Activated CD4-positive, CD25-positive, alpha-beta regulatory T cell treated with anti-CD3 and anti-CD28 coated beads, Interleukin-2, amount 50 U/mL, for 24 hours (primary cell): ENCODE measurements at regions not wholly inside any gene's neighbourhood (a gene's known extent, or its start where the extent isn't known, plus 50 kb on each side); places are given as distances from the start of the nearest gene placed in this dataset.

Experiments used
- ATAC-seq, 2 donors: fragments of 150-1000 bp; cut with Tn5 transposase; one replicate each; pipeline ENCODE4 v1.10.0; 2021; ENCODE audit warnings: mild to moderate bottlenecking in 1 of 2, moderate library complexity in 1 of 2

DNA sequence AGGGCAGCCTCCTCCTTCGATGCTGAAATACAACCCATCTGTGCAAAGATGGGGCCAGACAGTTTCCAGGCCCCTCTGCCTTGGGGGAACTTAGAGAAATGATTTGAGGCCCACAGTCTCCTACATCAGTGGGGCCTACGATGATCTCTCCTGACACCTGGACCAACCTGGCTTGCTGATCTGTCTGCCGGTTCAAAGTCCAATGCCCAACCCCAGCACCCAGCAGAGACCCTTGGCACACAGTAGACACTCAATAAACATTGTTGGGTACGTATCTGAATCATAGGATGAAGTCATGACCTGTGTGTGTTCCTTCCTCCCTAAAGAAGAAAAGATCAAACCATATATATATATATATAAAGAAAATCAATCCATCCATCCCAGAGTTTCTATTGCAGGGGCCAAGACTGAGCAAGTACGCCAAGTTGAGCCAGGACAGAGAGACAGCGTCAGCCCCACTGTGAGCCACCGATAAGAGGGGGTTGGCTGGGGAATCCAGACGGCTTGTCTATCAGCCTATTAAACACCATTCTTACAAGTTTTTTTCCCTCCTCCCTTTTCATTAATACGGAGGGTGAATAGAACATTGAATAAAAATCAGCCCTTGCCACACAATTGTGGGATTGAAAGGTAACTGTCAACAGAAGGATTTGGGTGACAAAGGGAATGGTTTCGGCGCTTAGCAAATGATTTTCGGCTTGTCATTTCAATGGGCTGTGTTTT lies 244.1 kb downstream of the MN1 start:
- ATAC-seq: no peak

DNA sequence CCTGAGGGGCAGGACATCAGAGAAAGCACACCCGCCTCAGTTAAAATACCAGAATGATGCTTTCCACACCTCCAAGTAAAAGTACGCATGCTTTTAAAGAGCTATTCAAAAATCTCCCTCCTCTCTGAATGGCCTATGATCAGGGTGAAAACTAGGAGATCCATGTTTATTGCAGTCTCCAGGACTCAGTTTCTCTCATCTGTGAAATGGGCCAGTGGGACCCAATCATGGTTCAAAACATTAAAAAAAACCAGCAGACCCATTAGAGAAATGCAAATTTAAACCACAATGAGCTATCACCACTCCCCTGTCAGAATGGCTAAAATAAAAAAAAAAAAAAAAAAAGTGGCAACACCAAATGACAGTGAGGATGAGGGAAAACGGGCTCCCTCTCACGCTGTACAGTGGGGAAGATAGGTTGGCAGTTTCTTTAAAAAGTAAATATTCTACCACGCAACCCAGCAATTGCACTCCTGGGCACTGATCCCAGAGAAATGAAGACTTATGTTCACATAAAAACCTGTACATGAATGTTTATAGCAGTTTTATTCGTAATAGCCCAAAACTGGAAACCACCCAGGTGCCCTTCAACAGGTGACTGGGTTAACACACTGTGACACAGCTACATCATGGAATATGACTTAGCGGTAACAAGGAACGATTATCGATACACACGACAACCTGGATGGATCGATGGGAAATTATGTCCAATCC lies 242.7 kb downstream of the MN1 start:
- no peak for ATAC-seq

DNA sequence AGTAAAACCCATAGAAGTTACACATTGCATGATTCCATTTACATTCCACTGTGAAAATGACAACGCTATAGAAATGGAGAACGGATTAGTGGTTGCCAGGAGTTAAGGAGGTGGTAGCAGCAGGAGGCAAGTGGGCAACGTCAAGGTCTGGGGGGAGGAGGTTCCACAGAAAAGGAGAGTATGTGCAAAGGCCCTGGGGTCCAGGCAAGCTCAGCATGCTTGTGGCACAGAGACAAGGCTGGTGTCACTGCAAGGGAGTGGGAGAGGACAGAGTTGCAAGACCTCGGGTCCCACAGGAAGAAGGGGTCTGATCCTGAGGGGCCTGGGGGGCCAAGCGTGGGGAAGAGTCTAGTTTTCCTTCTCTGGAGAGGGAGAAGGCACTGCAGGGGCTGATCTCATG lies 240.8 kb downstream of the MN1 start:
- no peak for ATAC-seq

DNA sequence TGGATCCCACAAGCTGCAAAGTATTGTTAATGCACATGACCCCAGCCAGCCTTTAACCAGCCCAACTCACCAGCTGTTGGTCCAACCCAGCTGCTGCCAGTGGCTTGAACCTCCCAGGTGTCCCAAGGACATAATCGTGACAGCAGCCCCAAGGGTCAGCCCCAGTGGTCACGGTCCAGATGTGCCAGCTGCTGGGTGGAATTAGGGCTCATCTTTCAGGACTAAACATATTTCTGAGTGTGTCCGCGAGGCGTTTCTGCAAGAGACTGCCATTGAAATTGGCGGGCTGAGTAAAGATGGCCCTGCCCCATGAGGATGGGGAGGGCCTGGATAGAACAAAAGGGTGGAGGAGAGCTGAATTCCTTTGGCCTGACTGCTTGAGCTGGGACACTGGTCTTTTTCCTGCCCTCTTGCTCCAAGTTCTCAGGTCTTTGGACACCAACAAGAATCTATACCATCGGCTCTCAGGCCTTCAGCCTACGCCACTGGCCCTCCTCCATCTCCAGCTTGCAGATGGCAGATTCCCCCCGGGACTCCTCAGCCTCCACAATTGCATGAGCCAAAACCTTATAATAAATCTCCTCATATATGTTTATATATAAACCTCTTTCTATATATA lies 240.2 kb downstream of the MN1 start:
- ATAC-seq: no peak

DNA sequence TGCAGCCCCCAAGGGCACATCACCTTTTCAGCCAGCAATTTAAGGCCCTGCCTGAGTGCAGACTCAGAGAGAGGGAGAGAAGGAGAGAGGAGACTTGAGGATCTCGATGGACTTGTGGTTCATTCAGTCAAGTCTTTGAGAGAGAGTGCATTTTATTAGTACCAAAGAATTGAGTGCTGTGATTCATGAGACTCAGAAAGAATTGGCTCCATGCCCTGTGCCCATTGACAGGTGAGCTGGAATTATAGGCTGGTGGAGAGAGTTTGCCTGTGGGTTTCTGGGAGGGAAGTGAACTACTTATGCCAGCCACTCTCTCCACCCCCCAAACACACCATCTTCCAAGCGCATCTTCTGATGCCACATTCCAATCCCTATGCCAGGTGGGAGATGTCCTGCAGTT lies 236.8 kb downstream of the MN1 start:
- ATAC-seq: no peak

DNA sequence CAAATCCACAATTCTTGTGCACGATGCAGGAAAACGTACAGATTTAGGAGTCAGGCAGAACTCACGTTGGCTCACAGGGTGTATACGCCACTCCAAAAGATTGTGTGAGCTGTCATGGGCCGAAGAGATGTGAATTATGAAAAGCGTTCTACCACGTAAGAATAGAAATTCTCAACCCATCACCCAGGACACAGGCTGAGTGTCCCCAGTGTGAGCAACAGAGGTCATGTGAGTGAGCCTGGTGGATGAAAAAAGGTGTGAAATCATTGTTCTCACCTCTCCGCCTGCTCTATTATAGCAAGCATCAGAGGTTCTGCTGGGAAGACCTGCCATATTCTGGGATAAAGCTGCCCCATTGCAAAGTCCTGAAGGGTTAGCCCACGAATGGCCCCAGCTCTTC lies 235.0 kb downstream of the MN1 start:
- no peak for ATAC-seq

DNA sequence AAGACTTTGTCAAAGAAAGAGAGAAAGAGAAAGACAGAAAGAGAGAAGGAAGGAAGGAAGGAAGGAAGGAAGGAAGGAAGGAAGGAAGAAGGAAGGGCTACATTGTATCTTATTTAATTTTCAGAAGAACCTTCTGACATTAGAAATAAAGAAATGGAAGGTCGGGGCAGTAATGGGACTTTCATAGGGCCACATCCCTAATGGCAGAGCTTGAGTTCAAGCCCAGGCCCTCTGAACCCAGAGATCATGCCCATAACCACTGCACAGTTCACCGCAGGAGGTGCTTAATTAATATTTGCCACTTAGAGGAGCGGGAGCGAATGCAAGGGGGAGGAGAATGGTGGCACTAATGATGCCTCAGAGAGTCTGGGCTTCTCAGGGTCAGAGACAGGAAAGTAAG lies 233.3 kb downstream of the MN1 start:
- no peak for ATAC-seq

DNA sequence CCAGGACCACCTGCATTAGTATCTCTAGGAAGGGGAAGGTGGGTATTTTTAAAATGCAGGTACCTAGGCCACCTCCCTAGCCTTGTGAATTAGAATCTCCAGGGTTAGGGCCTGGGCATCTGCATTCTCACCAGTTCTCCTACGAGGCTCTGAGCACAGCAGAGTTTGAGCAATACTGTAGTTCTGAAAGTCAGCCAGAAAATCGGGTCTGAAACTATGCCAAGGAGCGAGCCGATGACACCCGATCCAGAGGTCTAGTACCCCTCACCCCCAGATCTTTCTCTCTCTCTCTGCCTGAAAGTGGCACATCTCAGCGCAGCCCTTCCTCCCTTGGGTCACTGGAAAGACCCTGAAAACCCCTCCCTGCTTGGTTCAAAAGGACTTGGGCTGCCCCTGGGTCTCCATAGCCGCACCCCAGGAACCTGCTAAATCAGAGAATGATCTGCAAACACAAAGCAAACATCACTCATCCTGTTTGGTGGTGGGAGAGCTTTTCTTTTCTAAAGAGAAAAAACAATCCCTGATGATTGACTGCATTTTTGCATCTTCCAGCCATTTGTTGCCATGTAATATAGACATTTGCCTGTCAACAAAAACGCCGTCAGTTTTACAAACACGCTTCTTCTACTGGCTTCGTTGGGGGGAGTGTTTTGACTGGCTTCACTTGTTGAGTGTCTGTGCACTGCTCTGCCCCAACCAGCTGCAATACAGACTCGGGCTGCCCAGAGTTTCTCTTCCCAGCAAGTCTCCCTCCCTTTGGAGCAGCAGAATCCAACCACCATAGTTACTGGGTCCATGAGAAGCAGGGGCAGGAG lies 229.9 kb downstream of the MN1 start:
- no peak for ATAC-seq

DNA sequence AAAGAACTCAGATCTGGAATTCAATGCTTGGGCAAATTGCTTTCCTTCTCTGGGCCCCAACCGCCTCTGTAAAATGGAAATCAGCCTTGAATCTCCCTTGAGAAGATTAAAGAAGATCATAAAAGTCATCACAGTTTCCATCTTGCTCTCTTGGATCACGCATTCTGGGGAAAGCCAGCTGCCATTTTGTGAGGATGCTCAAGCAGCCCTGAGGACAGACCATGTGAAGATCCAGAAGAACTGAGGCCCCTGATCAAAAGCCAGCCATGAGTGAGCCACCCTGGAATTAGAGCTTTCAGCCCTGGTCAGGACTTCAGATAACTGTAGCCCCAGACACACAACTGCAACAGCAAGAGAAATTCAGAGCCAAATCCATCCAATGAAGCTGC lies 229.3 kb downstream of the MN1 start:
- no peak for ATAC-seq

DNA sequence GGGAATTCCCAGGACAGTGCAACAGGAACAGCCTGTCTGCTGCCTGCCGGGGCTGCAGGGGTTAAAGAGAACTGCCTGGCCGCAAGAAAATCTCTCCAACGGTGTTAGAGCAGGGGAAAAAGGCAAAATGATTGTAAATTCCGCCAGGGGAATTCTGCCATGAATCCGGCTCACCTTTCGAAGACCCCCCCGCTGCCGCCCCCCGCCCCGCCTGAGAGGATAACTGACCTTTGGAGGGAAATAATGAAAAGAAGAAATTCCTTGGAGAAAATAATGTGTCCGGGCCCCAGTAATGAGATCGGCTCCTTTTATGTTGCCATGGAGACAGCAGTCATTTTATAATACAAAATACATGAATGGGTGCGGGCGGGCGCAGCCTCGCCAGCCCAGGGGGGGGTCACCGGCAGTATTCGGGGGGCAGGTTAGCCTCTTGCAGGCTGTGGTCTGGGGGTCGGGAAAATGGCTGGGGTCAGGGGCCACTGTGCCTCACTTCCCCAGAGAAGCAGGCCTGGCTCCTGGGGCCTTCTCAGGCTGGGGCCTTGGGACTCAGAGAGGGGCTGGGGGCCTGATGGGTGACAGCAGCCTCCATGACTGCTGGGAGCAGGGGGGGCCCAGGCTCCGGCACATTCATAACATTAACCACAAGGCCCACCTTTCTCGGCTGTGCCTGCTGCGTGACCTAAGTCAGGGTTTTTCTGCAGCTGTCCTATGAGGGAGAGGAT lies 228.1 kb downstream of the MN1 start:
- ATAC-seq: no peak

DNA sequence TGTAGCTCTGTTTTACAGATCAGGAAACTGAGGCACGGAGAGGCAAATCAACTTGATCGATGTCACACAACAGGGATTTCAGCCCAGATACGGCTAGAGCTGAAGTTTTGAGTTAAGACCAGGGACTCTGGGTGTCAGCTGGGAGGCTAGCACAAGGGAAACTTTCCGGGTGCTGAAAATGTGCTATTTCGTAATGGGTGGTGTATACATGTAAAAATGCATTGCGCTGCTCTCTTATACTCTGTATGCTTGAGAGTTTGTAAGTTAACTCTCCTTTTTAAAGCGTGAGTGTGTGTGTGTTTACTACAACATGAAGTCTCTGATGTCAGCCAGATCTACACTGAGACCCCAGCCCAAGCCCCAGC lies 227.6 kb downstream of the MN1 start:
- ATAC-seq: no peak

DNA sequence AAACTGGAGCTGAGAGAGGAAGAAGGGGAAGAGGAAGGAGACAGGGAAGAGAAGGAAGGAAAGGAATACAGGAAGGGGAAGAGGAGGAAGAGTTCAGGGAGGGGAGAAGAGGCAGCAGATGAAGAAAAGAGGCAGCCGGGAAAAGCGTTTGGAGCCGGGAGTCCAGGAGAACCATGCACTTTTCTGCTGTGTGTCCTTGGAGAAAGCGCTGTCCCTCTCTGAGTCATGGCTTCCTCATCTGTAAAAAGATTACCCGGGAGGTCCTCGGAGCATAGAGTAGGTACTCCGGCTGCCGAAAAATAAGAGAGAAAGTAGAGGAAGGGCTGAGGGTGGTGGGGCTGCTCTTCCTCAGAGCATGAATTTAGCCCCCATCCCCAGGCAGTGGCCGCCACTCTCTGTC lies 226.9 kb downstream of the MN1 start:
- ATAC-seq: no peak

DNA sequence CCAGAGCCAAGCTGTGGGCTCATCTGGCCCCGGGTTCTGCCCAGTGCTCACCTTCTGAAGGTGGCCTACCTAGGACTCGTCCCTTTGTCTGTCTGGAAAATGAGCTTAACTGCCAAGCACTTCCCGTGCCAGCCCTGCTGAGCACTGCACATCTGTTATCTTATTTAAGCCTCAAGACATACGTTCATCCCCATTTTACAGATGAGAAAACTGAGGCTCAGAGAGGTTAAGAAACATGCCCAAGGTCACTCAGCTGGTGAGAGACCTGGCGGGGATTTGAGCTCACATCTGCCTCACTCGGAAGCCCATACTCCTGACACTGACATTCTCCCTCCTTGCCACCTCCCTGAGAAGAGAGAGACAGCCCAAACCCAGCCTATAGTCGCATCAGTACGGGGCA lies 226.2 kb downstream of the MN1 start:
- ATAC-seq: no peak

DNA sequence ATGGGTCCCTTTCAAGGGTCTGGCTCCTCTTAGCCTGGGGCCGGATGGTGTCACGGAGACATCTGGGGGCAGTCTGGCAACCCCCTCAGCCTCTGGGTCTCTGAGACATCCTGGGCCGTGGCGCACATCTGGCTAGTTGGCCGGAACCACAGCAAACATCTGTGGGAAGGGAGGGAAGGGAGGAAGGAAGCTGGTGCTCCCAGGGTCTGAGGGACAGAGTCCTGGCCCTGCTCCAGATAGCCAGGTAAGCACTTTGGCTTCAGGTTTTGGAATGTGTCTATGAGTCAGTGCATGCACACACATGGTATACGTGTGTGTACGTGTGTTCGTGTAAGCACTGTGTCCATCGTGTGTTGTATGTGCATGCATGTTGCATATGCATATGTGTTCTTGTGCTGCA lies 225.1 kb downstream of the MN1 start:
- no peak for ATAC-seq

DNA sequence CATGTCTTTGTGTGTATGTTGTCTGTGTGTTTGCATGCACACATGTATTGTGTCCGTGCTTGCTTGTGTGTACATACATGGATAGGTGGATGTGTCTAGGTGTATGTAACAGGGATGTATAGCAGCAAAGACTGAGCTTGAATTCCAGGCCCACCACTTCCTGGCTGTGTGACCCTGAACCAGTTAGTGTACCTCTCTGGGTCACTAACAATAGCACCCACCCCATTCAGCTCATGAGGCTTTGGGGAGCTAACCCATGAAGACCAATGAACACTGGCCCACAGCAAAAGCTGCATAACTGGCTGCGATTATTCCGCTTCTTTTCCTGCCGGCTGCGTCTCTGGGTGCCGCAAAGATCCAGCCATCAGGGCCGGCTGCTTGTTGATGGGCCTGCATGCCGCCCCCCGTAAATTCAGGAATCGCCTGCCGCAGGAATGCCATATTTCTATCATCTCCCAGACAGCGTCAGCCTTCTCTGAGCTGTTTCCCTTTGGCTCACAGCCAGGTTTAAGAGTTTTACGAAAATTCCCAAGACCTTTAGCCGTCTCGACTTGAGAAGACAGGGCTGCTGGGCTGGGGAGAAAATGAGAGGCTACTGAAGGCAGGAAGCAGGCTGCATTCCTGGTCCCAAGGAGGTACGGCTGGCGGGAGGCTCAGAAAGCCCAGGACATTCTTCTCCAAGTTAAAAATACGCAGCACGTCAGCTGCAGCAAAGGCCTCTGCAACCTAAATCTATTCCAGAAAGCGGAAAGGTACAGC lies 224.6 kb downstream of the MN1 start:
- ATAC-seq: no peak

DNA sequence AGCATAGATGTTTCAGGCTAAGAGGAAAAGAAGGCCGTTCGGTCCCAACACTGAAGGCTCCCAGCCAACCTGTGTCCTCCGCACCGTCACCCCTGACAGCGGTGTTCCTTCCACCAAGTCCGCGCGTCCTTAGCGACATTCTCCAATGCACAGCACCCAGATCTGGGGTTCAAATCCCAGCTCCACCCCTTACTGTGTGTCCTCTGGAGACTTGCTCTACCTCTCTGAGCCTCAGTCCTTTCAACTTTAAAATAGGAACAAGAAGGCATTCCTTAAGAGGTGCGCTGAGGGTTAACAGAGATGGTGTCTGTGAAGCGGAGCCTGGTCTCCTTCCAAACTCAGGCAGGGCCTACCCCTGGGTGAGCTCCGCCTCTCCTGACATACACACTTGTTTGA lies 224.0 kb downstream of the MN1 start:
- ATAC-seq: no peak

DNA sequence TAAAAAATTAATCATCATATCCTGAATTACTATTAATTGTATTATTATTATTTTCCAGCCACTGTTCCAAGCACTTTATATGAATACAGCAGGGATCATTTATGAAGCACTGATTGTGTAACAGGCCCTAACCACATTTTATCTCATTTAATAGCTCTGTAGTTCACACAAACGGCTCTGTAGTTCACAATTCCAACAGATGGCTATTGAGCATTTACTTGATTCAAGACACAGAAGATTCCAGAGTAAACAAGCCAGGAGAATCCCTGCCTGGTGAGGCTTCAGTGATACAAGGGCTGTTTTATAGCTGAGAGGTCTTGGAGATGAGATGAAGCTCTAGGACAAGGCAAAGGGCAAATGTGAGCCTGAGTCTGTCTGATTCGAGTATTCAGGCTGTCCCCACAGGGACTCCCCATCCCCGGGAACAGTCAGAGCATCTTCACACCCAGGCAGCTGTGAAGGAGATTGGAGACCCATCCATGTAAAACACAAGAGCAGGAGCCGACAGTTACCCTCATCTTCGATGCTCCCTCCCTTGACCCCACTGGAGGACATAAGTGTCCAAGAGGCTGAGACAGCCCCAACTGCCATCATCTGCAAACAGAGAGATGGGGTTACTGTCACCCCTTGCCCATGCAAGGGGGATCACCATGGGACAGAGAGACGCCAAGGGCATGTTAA lies 222.5 kb downstream of the MN1 start:
- ATAC-seq: no peak

DNA sequence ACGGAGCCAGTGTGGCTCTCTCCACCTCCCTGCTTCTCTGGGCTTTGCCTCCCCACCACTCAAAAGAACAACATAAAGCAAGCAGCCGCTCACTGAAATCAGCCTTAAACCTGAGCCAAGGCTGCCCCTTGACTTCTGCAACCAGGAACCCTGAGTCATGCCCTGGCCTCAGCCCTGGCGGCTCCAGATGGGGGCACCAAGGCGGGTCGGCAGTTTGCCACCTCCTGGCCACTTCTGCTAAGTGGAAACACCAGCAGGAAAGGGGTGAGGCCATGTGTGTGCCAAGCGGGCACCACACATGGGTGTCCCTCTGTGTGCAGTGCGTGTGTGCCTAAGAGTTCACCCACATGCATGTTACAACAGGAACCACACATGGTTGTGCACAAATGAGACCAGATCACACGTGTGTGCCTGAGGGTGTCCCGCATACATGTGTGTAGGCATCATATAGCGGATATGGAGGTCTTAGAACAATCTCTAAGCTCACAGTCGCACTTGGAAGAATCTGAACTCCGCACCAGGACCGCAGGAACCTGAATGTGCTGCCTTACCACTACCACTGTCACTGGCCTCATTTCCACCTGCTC lies 221.2 kb downstream of the MN1 start:
- ATAC-seq: no peak

DNA sequence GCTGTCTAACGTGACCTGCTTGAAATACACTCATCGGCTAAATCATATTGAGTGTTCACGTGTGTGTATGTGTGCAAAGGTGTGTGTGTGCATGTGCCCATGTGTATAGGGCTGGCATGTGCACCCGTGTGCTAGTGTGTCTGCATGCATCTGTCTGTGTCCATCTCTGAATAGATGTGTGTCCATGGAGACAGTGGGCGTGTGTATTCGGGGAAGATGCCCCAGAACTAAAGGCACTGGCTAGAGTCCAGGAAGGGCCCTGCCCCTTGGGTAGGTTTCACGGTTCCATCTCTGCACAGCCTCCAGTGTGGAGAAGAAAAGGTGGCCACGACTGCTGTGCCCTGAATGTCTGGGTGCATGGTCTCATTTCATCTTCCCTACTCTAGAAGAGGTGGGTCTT lies 220.3 kb downstream of the MN1 start:
- ATAC-seq: no peak

DNA sequence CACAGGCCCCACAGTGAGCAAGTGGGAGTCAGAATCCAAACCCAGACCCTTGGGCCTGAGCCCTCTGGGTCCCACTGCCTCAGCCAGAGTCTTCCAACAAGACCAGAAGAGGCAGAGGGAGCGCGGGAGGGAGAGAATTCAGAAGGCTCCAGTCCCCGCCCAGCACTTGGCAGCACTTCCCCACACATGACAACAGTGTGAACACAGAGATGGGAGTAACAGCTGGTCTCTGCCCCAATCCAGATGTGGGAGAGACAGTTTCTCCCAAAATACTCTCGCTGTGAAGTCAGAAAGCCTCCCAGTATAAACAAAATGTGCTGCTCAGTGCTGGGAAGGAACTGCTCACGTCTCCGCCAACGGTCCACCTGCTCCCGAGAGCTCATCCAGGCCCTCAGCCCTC lies 219.9 kb downstream of the MN1 start:
- no peak for ATAC-seq

DNA sequence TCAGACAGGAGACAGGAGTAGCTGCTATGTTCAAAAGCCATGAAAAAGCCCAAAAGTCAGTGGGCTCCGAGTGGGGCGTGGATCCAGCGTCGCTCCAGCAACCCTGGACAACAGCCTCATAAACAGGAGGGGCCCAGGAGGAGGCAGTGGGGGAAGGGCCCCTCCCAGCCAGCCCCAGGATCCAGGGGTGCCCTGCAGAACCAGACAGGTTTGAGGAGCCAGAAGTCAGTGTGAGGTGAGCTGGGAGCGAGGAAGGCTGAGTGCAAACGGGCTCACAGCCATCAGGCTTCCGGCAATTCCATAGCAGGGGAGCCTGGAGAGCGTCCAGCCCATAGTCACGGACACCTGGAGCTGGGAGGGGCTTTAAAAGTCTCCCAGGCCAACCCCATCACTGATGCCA lies 217.7 kb downstream of the MN1 start:
- ATAC-seq: no peak
